Testis (tissue), 2 donors: ENCODE measurements at regions not wholly inside any gene's neighbourhood (a gene's known extent, or its start where the extent isn't known, plus 50 kb on each side); places are given as distances from the start of the nearest gene placed in this dataset.
A peak's percentile ranks its signal among the peaks of the same experiment; 100 is the strongest.

Experiments
- DNase-seq: peaks from one replicate; pipeline ENCODE4 v3.0.0-alpha.2; 2019
- H3K27ac ChIP-seq, 2 donors: fragments of 200-600 bp; sonication (generic); one replicate each; pipeline ENCODE4 v1.5.1; 2019
- H3K27me3 ChIP-seq: fragments of 200-600 bp; sonication (generic); one replicate; pipeline ENCODE4 v1.5.1; 2019
- H3K36me3 ChIP-seq: fragments of 200-600 bp; sonication (generic); one replicate; pipeline ENCODE4 v1.5.1; 2017; ENCODE audit warnings: low read depth; ENCODE audit errors: missing control alignments
- H3K4me1 ChIP-seq: fragments of 200-600 bp; sonication (generic); one replicate; pipeline ENCODE4 v1.5.1; 2019
- H3K4me3 ChIP-seq, 2 donors: fragments of 200-600 bp; sonication (generic); one replicate each; pipeline ENCODE4 v1.5.1; 2017 to 2019
- H3K9me3 ChIP-seq: fragments of 200-600 bp; sonication (generic); one replicate; pipeline ENCODE4 v1.5.1; 2017
- POLR2A ChIP-seq: fragments of 450-650 bp; IDR thresholded peaks from one replicate; pipeline ENCODE4 v1.6.1; 2017; ENCODE audit warnings: antibody characterized with exemption, mild to moderate bottlenecking, moderate library complexity
- WGBS, 2 donors: methylation state at CpG; one replicate each; pipeline ENCODE4 v1.1.5; 2018; 5-methylcytosine and 5-hydroxymethylcytosine counted together
- intact Hi-C: fragments of 100-400 bp; cut with DNase I; formaldehyde crosslinking; loops from one replicate; pipeline ENCODE4 v1.15.1; 2023; ENCODE audit warnings: low total_unique reads
- TF ChIP-seq, protein P1 (sequence below), 3 experiments: fragments of 450-650 bp in 2 of 3; fragments of 200-600 bp in 1 of 3; sonication (generic) in 1 of 3; IDR thresholded peaks; one replicate each; pipeline ENCODE4 v1.5.1; 2016 to 2019; ENCODE audit warnings: antibody characterized with exemption in 3 of 3, mild to moderate bottlenecking in 2 of 3, moderate library complexity in 1 of 3

DNA sequence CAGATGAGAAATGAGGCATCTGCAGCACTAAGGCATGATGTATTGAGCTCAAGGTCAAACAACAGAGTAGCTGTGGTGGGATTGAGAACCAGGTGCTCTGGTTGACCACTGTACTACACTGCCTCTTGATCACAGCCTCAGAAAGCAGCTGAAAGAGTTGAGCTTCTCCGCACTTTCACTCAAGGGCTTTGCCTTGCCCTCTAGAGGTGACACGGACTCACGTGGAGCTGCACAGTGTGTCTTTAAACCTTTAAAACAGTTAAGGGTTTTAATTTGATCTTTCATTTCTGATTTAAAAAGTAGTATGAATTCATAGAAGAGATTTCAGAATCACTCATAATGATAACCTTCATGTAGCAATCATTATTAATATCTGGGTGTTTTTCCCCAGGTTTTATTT is 132.5 kb downstream of the RWDD3 start:
- H3K9me3 ChIP-seq: no peaks in the 10 kb centered on the region
- no peak overlapping the region for H3K27ac ChIP-seq
- WGBS, 2 donors: 76 to 88% methylated on average over 3 of the region's 3 CpGs
- no peak overlapping the region for H3K4me3 ChIP-seq
- TF ChIP-seq, protein P1, sequence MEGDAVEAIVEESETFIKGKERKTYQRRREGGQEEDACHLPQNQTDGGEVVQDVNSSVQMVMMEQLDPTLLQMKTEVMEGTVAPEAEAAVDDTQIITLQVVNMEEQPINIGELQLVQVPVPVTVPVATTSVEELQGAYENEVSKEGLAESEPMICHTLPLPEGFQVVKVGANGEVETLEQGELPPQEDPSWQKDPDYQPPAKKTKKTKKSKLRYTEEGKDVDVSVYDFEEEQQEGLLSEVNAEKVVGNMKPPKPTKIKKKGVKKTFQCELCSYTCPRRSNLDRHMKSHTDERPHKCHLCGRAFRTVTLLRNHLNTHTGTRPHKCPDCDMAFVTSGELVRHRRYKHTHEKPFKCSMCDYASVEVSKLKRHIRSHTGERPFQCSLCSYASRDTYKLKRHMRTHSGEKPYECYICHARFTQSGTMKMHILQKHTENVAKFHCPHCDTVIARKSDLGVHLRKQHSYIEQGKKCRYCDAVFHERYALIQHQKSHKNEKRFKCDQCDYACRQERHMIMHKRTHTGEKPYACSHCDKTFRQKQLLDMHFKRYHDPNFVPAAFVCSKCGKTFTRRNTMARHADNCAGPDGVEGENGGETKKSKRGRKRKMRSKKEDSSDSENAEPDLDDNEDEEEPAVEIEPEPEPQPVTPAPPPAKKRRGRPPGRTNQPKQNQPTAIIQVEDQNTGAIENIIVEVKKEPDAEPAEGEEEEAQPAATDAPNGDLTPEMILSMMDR (IDR thresholded peaks at IDR 0.05): no peak
- no peak for TF ChIP-seq POLR2A
- H3K36me3 ChIP-seq: no peaks in the 10 kb centered on the region
- H3K27me3 ChIP-seq: no peaks in the 10 kb centered on the region
- H3K4me1 ChIP-seq: peaks cover 4% of the 10 kb centered on the region
- intact Hi-C loops: no loop called here
- DNase-seq: no peak

DNA sequence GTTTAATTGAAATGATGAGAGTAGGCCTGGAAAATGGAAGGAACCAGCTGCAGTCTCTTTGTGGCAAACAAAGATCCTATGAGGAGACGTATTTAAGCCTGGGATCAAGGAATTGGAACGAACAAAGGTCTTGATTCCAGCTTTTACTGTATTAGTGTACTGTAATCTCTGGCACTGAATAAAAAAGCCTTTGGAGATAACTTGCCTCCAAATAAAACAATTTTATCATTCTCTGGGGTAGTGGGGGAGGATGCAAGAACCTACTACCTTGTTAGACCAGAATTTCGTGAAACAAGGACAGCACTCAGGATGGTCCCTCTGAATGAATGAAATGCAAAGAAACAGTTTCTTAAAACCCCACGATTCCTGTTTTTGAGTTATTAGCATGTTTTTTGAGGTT is 134.2 kb downstream of the RWDD3 start:
- TF ChIP-seq, protein P1 (IDR thresholded peaks at IDR 0.05): no peak
- no peak for TF ChIP-seq POLR2A
- Histone ChIP-seq H3K36me3 (no peaks in the 10 kb centered on the region), H3K4me3 (no peak overlapping the region), H3K4me1 (peaks cover 4% of the 10 kb centered on the region), H3K9me3 (no peaks in the 10 kb centered on the region), H3K27ac (no peak overlapping the region), H3K27me3 (no peaks in the 10 kb centered on the region)
- intact Hi-C loops: no loop called here
- DNase-seq: no peak
- 39 to 61% methylated on average over 4 of the region's 4 CpGs for WGBS, 2 donors

DNA sequence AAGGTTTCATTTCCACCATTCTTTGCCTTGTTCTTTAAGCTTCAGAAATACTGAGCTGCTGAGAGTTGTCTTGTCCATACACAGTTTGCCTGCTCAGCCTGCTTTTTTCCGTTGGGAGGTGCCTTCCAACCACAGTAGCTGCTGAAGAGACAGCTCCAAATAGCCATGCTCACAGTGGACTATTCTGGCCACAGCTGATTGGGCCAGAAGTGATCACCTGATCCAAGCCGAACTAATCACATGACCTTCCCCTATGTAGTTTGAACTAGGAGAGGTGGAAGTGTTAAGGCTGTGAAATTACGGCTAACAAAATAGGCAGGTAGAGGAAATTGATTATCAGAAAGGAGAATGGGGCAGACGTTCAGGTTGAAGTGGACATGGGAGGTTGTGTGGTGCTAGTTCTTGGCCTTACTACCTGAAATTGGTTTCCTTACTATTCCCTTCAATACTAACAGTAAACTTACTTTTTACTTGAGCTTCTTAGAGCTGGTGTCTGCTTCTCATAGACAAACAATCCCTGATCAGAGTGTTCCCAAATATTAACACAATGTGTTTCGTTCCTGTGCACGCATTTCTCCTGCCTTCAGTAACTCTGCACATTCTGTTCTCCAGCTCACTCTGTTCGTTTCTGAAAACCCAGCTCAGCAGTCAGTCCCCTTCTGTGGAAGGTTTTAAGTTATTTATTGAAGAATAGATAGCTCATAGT is 136.1 kb downstream of the RWDD3 start:
- Histone ChIP-seq H3K4me3 (peak overlapping the region in 1 of 2 donors; percentile 21), H3K4me1 (peaks cover 4% of the 10 kb centered on the region), H3K36me3 (no peaks in the 10 kb centered on the region), H3K9me3 (no peaks in the 10 kb centered on the region), H3K27me3 (no peaks in the 10 kb centered on the region), H3K27ac (peak overlapping the region in 1 of 2 donors; percentile 36)
- intact Hi-C loops: no loop called here
- DNase-seq: peak; percentile 60
- WGBS, 2 donors: 28 to 33% methylated on average over 7 of the region's 7 CpGs
- TF ChIP-seq, protein P1 (IDR thresholded peaks at IDR 0.05): no peak
- no peak for TF ChIP-seq POLR2A

DNA sequence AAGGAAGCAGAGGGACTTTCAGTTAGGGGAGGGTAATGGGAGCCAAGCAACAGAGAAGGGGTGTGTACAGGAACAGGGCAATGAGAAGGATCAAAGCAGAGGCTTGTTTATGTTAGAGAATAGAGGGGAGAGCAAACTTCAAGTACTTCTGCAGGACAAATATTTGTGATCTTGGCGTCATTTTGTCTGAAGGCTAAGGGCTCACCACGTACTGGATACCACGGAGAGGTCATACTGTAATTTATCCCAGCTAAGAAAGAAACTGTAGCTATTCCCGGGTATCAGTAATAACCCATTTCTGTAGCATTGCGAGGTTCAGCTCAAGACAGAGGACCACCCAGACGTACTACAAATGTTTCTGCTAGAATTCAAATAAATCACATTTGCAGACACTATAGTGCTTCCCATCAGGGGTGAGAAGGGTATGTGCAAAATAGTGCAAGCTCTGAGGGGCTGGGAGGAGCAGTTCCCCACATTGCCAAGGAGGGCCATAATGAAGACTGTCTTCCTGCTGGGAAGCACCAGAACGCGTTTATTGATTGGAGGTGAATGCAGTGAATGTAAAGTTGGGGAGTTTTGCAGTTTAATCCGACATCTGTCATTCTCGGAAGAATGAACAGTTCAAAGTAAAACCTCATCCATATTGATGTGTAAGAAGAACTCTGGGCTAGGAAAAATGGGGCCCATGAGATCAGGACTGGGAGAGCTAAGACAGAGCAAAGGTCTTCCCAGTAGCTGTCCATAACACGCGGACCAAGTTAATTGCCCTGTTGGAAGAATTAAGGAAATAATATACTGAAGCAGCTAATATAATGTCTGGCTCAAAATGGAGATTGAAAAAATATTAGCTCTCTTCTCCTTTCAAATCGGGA is 136.9 kb downstream of the RWDD3 start:
- H3K4me1 ChIP-seq: peaks cover 4% of the 10 kb centered on the region
- 29 to 35% methylated on average over 13 of the region's 13 CpGs for WGBS, 2 donors
- H3K27ac ChIP-seq: peak overlapping the region in 1 of 2 donors; percentile 36
- H3K36me3 ChIP-seq: no peaks in the 10 kb centered on the region
- H3K9me3 ChIP-seq: no peaks in the 10 kb centered on the region
- peak overlapping the region in 1 of 2 donors; percentile 21 for H3K4me3 ChIP-seq
- intact Hi-C loops: no loop called here
- DNase-seq: no peak
- no peaks in the 10 kb centered on the region for H3K27me3 ChIP-seq
- TF ChIP-seq, protein P1 (IDR thresholded peaks at IDR 0.05): no peak
- TF ChIP-seq POLR2A: no peak
